ENCODE measurements at regions not wholly inside any gene's neighbourhood (a gene's known extent, or its start where the extent isn't known, plus 50 kb on each side); places are given as distances from the start of the nearest gene placed in this dataset.

GRCh38 chr5:167413506-167413905 is 877.9 kb upstream of the WWC1 start:
- H3K4me1 ChIP-seq (ENCODE audit: insufficient read depth, poor library complexity, severe bottlenecking): no peaks in the 10 kb centered on the region
- H3K4me3 ChIP-seq (ENCODE audit: severe bottlenecking): no peak overlapping the region
- H3K27ac ChIP-seq (ENCODE audit: poor library complexity, severe bottlenecking): no peak overlapping the region
- DNase-seq (ENCODE audit: low spot score) (no peak), ATAC-seq (ENCODE audit: low read depth) (no peak)
- no peak for TF ChIP-seq CTCF (IDR thresholded peaks at IDR 0.05; ENCODE audit: poor library complexity, severe bottlenecking)
- H3K27me3 ChIP-seq (ENCODE audit: insufficient read depth, poor library complexity, severe bottlenecking): peaks cover 18% of the 10 kb centered on the region
- H3K36me3 ChIP-seq (ENCODE audit: low read depth): no peaks in the 10 kb centered on the region
- H3K9me3 ChIP-seq (ENCODE audit: severe bottlenecking): no peaks in the 10 kb centered on the region

GRCh38 chr5:167414611-167415010 is 876.8 kb upstream of the WWC1 start:
- DNase-seq (ENCODE audit: low spot score): no peak
- Histone ChIP-seq H3K4me1 (ENCODE audit: insufficient read depth, poor library complexity, severe bottlenecking) (no peaks in the 10 kb centered on the region), H3K9me3 (ENCODE audit: severe bottlenecking) (no peaks in the 10 kb centered on the region), H3K4me3 (ENCODE audit: severe bottlenecking) (no peak overlapping the region), H3K27ac (ENCODE audit: poor library complexity, severe bottlenecking) (no peak overlapping the region), H3K36me3 (ENCODE audit: low read depth) (no peaks in the 10 kb centered on the region), H3K27me3 (ENCODE audit: insufficient read depth, poor library complexity, severe bottlenecking) (peaks cover 20% of the 10 kb centered on the region)
- ATAC-seq (ENCODE audit: low read depth): no peak
- no peak for TF ChIP-seq CTCF (IDR thresholded peaks at IDR 0.05; ENCODE audit: poor library complexity, severe bottlenecking)

- Histone ChIP-seq H3K36me3 (ENCODE audit: low read depth) (no peaks in the 10 kb centered on the region), H3K27ac (ENCODE audit: poor library complexity, severe bottlenecking) (no peak overlapping the region), H3K4me3 (ENCODE audit: severe bottlenecking) (no peak overlapping the region), H3K9me3 (ENCODE audit: severe bottlenecking) (no peaks in the 10 kb centered on the region), H3K4me1 (ENCODE audit: insufficient read depth, poor library complexity, severe bottlenecking) (no peaks in the 10 kb centered on the region), H3K27me3 (ENCODE audit: insufficient read depth, poor library complexity, severe bottlenecking) (peaks cover 20% of the 10 kb centered on the region)
- ATAC-seq (ENCODE audit: low read depth) (no peak), DNase-seq (ENCODE audit: low spot score) (no peak)
- no peak for TF ChIP-seq CTCF (IDR thresholded peaks at IDR 0.05; ENCODE audit: poor library complexity, severe bottlenecking)
Measured at GRCh38 chr5:167415779-167416746, 875.4 kb upstream of the WWC1 start.

GRCh38 chr5:167417662-167418061 is 873.8 kb upstream of the WWC1 start:
- Histone ChIP-seq H3K36me3 (ENCODE audit: low read depth) (no peaks in the 10 kb centered on the region), H3K4me1 (ENCODE audit: insufficient read depth, poor library complexity, severe bottlenecking) (no peaks in the 10 kb centered on the region), H3K4me3 (ENCODE audit: severe bottlenecking) (no peak overlapping the region), H3K27me3 (ENCODE audit: insufficient read depth, poor library complexity, severe bottlenecking) (peaks cover 20% of the 10 kb centered on the region), H3K9me3 (ENCODE audit: severe bottlenecking) (no peaks in the 10 kb centered on the region), H3K27ac (ENCODE audit: poor library complexity, severe bottlenecking) (no peak overlapping the region)
- no peak for DNase-seq (ENCODE audit: low spot score)
- no peak for TF ChIP-seq CTCF (IDR thresholded peaks at IDR 0.05; ENCODE audit: poor library complexity, severe bottlenecking)
- ATAC-seq (ENCODE audit: low read depth): no peak

GRCh38 chr5:167425161-167425560 is 866.3 kb upstream of the WWC1 start:
- no peaks in the 10 kb centered on the region for H3K9me3 ChIP-seq (ENCODE audit: severe bottlenecking)
- H3K4me3 ChIP-seq (ENCODE audit: severe bottlenecking): no peak overlapping the region
- no peaks in the 10 kb centered on the region for H3K27me3 ChIP-seq (ENCODE audit: insufficient read depth, poor library complexity, severe bottlenecking)
- ATAC-seq (ENCODE audit: low read depth) (no peak), DNase-seq (ENCODE audit: low spot score) (no peak)
- no peaks in the 10 kb centered on the region for H3K4me1 ChIP-seq (ENCODE audit: insufficient read depth, poor library complexity, severe bottlenecking)
- no peak overlapping the region for H3K27ac ChIP-seq (ENCODE audit: poor library complexity, severe bottlenecking)
- H3K36me3 ChIP-seq (ENCODE audit: low read depth): no peaks in the 10 kb centered on the region
- TF ChIP-seq CTCF (IDR thresholded peaks at IDR 0.05; ENCODE audit: poor library complexity, severe bottlenecking): no peak
